ACC112 (cell line): ENCODE measurements at regions not wholly inside any gene's neighbourhood (a gene's known extent, or its start where the extent isn't known, plus 50 kb on each side); places are given as distances from the start of the nearest gene placed in this dataset.

Source experiments
- H2AFZ ChIP-seq: fragments of 200-600 bp; sonication (generic); one replicate; pipeline ENCODE4 v1.6.0; 2017; ENCODE audit warnings: antibody characterized with exemption, low read length; ENCODE audit not compliant: unreplicated experiment
- H3K27ac ChIP-seq: fragments of 200-600 bp; sonication (generic); 2 replicates; pipeline ENCODE4 v1.5.1; 2014; ENCODE audit warnings: low read depth, mild to moderate bottlenecking, antibody characterized with exemption, low read length, moderate library complexity
- H3K27me3 ChIP-seq: fragments of 200-600 bp; sonication (generic); 2 replicates; pipeline ENCODE4 v1.6.1; 2014; ENCODE audit warnings: mild to moderate bottlenecking, antibody characterized with exemption, low read length, moderate library complexity, mixed read lengths; ENCODE audit not compliant: insufficient read depth
- H3K36me3 ChIP-seq: fragments of 200-600 bp; sonication (generic); 2 replicates; pipeline ENCODE4 v1.6.1; 2016; ENCODE audit warnings: mild to moderate bottlenecking, antibody characterized with exemption, low read length, moderate library complexity, mixed read lengths; ENCODE audit not compliant: insufficient read depth
- H3K4me1 ChIP-seq: fragments of 200-600 bp; sonication (generic); one replicate; pipeline ENCODE4 v1.6.1; 2016; ENCODE audit warnings: low read length, mixed read lengths; ENCODE audit not compliant: insufficient read depth, unreplicated experiment, control insufficient read depth
- H3K4me3 ChIP-seq: fragments of 200-600 bp; sonication (generic); 2 replicates; pipeline ENCODE4 v1.5.1; 2014; ENCODE audit warnings: mild to moderate bottlenecking, low read depth, low read length
- H3K79me2 ChIP-seq: fragments of 200-600 bp; sonication (generic); one replicate; pipeline ENCODE4 v1.6.0; 2016; ENCODE audit warnings: low read length; ENCODE audit not compliant: control insufficient read depth, unreplicated experiment, insufficient read depth

DNA sequence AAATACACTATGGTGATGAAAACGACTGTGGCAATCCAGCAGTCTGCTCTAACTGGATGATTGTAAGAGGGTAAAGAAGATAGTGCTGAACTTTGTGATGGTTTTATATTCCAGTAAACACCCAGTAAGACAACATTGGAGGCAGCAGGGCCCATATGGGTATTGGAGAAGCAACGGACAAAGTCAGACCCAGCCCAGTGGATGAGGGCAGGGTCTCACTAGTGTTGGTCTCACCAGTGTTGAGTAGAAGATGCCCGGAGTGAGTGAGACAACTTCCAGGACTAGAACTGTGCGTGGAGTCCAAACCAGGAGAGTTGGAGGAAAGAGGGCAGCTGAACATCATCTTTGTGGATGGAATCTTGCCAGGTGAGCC, 71.9 kb upstream of the CELF4 start:
- no peaks in the 10 kb centered on the region for H3K27me3 ChIP-seq
- H2AFZ ChIP-seq: no peak overlapping the region
- H3K4me1 ChIP-seq: no peaks in the 10 kb centered on the region
- no peak overlapping the region for H3K4me3 ChIP-seq
- H3K27ac ChIP-seq: no peak overlapping the region
- no peaks in the 10 kb centered on the region for H3K79me2 ChIP-seq
- no peaks in the 10 kb centered on the region for H3K36me3 ChIP-seq

DNA sequence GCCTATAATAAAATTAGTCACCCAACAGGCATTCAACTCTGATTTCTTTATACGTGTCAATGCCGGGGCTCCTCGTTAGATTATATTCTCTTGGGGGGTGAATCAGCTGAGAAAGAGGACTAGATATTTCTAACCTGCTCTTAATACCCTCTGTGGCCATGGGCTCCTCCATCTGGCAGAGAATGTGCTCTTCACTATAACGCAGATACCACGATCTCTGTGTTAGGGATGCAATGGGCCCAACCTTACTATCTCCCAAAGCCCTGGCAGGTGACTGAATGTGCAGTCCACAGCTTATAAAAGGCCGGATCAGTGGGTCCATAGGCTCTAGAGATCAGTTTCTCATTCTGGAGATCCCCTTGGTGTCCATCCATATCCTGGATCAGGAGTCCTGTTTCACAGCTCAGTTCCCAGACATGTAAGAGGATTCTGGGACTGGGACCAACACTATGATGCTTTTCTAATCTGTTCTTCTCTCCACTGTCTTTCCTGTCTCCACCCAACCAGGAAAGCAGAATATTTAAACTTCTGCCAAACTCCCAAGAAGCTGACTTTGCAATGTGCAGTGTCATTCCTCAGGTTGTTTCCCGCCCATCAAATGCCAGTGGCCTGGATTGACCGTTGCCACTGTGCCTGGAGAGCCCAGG, 71.4 kb upstream of the CELF4 start:
- Histone ChIP-seq H3K79me2 (no peaks in the 10 kb centered on the region), H3K36me3 (no peaks in the 10 kb centered on the region), H3K4me1 (no peaks in the 10 kb centered on the region), H3K27me3 (no peaks in the 10 kb centered on the region), H3K27ac (no peak overlapping the region), H3K4me3 (no peak overlapping the region), H2AFZ (no peak overlapping the region)

DNA sequence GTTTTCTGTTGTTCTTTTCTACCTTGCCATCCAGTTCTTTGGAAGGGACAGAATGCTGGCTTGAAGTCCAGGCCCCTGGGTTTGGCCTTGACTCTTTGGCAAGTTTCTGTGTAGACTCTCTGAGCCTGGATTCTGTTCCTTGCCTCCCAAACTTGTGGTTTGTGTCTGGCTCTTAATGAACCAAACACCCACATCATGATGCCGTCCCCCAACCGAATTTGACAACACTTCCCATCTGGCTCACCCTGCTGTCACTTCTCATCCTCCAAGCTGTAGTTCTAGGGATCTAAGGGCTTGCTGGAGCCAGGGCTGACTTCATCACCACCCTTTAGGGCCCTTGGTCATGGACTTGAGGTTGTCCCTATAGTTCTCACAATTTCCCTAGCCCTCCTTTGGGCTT, 68.9 kb upstream of the CELF4 start:
- Histone ChIP-seq H3K27ac (no peak overlapping the region), H3K79me2 (no peaks in the 10 kb centered on the region), H3K4me1 (no peaks in the 10 kb centered on the region), H2AFZ (no peak overlapping the region), H3K27me3 (no peaks in the 10 kb centered on the region), H3K36me3 (no peaks in the 10 kb centered on the region), H3K4me3 (no peak overlapping the region)

DNA sequence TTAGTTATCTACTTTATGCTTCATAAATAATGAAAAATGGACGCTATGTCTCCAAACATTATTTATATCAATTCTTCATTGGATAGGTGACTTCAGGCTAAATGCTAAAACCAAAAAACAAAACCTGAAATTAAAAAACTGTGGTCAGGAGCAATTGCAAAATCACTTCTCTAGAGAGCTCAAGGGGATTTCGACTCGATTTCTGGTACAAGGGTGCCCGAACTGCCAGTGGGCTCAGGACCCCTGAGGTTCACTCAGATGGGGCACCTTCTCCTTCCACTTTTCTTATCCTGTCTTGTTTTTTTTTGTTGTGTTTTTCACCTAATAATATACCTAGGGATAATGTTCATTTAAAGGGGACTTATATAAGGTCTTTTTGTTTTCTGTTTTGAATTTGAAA, 65.8 kb upstream of the CELF4 start:
- Histone ChIP-seq H3K4me3 (no peak overlapping the region), H3K36me3 (no peaks in the 10 kb centered on the region), H2AFZ (no peak overlapping the region), H3K79me2 (no peaks in the 10 kb centered on the region), H3K27ac (no peak overlapping the region), H3K4me1 (no peaks in the 10 kb centered on the region), H3K27me3 (no peaks in the 10 kb centered on the region)

DNA sequence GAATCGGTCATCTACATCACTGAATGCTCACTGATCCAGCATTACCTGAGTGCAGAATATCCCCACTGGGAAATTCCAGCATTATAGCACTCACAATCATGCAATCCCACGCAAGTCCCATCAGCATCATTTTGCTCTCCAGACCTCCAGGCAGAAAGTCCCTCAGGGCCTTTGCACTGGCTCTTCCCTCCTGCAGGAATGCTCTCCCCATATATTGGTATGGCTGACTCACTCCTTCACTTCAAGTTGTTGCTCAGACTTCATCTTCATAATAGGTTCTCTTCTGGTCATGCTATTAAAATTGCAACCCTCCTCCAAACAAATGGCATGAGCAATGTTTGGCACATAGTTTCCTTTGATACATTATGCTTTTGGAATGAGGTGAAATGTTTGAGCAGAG, 64.7 kb upstream of the CELF4 start:
- Histone ChIP-seq H3K4me1 (no peaks in the 10 kb centered on the region), H3K27ac (no peak overlapping the region), H3K27me3 (no peaks in the 10 kb centered on the region), H3K36me3 (no peaks in the 10 kb centered on the region), H3K4me3 (no peak overlapping the region), H2AFZ (no peak overlapping the region), H3K79me2 (no peaks in the 10 kb centered on the region)

DNA sequence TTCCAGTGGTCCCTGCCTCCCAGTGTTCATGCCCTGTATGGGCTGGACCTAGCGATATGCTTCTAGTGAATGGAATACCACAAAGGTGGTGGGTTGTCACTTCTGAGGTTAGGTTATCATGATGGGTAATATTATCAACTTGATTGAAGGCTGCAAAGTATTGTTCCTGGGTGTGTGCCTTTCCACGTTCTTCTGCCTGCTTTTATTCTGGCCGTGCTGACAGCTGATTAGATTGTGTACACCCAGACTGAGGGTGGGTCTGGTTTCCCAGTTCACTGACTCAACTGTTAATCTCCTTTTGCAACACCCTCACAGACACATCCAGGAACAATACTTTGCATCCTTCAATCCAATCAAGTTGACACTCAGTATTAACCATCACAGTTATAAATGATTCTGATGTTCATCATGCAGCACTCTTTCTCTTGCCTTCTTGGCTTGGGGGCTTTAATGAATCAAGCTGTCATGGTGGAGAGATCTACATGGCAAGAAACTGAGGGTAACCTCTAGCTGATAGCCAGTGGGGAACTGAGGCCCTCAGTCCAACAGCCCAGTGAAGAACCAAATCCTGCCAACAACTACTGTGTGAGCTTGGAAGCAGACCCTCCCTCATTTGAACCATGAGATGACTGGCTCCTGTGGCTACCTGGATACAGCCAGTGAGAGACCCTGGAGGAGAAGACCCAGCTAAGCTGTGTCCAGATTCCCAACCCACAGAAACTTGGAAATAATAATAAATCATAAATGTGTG, 63.0 kb upstream of the CELF4 start:
- Histone ChIP-seq H3K4me3 (no peak overlapping the region), H3K27me3 (no peaks in the 10 kb centered on the region), H2AFZ (no peak overlapping the region), H3K4me1 (no peaks in the 10 kb centered on the region), H3K79me2 (no peaks in the 10 kb centered on the region), H3K27ac (no peak overlapping the region), H3K36me3 (no peaks in the 10 kb centered on the region)

DNA sequence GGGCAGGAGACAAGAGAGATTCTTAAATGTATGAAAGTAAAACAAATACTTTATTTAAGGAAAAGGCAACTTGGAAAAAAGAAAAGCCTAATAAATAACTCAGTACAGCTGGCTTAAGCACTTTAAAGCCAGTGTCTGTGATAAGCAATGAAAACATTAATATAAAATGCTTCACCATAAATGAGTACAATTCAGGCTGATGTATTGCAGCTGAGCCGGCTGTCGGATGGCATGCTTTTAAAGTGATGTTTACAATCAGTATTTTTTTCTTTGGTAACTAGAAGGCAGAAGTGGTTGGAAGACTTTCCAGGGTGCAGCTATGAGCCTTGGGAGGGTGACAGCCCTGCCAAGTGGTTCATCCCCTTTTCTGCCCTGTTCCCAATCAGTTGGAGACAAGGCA, 58.7 kb upstream of the CELF4 start:
- Histone ChIP-seq H3K27ac (no peak overlapping the region), H2AFZ (no peak overlapping the region), H3K4me3 (no peak overlapping the region), H3K36me3 (no peaks in the 10 kb centered on the region), H3K4me1 (no peaks in the 10 kb centered on the region), H3K79me2 (no peaks in the 10 kb centered on the region), H3K27me3 (no peaks in the 10 kb centered on the region)

DNA sequence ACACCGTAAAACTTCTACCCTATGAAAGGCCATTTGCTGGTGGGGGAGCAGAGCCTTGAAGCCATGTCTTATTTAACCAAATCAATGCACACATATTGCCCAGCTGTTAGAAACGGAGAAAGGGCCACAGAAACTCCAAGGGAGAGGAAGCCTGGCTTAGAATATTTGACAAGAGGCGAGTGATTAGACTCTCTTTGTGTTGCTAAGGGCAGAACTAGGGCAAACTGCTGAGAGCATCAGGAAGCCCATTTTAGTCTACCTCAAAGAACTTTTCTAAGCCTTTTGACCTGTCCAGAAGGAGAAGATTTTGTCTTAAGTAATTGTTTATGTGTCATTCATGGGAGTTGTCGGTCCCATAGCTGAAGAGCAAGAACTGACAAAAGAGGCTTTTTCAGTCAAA, 54.4 kb upstream of the CELF4 start:
- Histone ChIP-seq H3K4me1 (no peaks in the 10 kb centered on the region), H3K79me2 (no peaks in the 10 kb centered on the region), H3K27ac (no peak overlapping the region), H3K4me3 (no peak overlapping the region), H3K36me3 (no peaks in the 10 kb centered on the region), H3K27me3 (no peaks in the 10 kb centered on the region), H2AFZ (no peak overlapping the region)

DNA sequence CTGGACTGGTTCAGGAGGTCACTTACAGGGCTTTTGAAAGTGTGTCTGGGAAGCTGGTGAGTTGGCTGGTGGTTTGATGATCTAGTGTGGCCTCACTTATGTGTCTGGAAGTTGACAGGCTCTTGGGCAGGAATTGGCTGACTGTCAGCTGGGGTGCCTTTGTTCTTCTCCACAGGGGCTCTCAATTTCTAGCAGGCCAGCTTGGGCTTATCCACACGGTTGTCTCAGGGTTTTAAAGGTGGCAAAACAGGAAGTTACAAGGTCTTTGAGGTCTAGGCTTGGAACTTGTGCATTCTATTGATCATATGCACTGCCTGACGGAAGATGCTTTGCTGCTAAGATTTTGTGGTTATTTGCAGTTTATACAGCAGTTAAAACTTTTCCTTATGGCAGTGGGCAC, 52.0 kb upstream of the CELF4 start:
- Histone ChIP-seq H3K27ac (no peak overlapping the region), H3K79me2 (no peaks in the 10 kb centered on the region), H3K27me3 (no peaks in the 10 kb centered on the region), H3K4me3 (no peak overlapping the region), H2AFZ (no peak overlapping the region), H3K4me1 (no peaks in the 10 kb centered on the region), H3K36me3 (no peaks in the 10 kb centered on the region)
